ENCODE measurements at regions not wholly inside any gene's neighbourhood (a gene's known extent, or its start where the extent isn't known, plus 50 kb on each side); places are given as distances from the start of the nearest gene placed in this dataset.

- TF ChIP-seq CTCF (IDR thresholded peaks at IDR 0.05): no peak
- TF ChIP-seq POLR2A (IDR thresholded peaks at IDR 0.05): no peak
Observed at GRCh38 chr7:155219947-155220769, 77.5 kb upstream of the INSIG1 start.

All from Peyer's patch (tissue), 4 donors.